ENCODE measurements at regions not wholly inside any gene's neighbourhood (a gene's known extent, or its start where the extent isn't known, plus 50 kb on each side); places are given as distances from the start of the nearest gene placed in this dataset.

- Histone ChIP-seq H3F3A (ENCODE audit: insufficient read depth) (no peaks in the 10 kb centered on the region), H3K79me2 (ENCODE audit: insufficient read depth) (no peaks in the 10 kb centered on the region), H3K27ac (no peak overlapping the region), H2AFZ (no peak overlapping the region), H3K4me2 (ENCODE audit: unreplicated experiment) (no peak overlapping the region), H3K9me2 (ENCODE audit: insufficient read depth) (no peaks in the 10 kb centered on the region), H4K20me1 (ENCODE audit: insufficient read depth) (no peaks in the 10 kb centered on the region), H3K4me3 (no peak overlapping the region), H3K36me3 (ENCODE audit: low read depth) (no peaks in the 10 kb centered on the region), H3K4me1 (ENCODE audit: insufficient read depth) (no peaks in the 10 kb centered on the region), H3K27me3 (replicated peaks; ENCODE audit: insufficient read depth) (no peaks in the 10 kb centered on the region), H3K9me3 (ENCODE audit: low read depth) (no peaks in the 10 kb centered on the region), H3K9ac (no peak overlapping the region)
- TF ChIP-seq EZH2phosphoT487 (IDR thresholded peaks at IDR 0.05; ENCODE audit: insufficient read depth, low read depth) (no peak), EZH2 (IDR thresholded peaks at IDR 0.05; ENCODE audit: insufficient read depth, poor library complexity, severe bottlenecking) (no peak)
- DNase-seq = no peak
- in situ Hi-C loops (cut with MboI) = no loop called here
- 9 to 13% methylated on average over 3 of the region's 3 CpGs for WGBS, 2 experiments (ENCODE audit: low coverage in 1 of 2, low lambda C conversion rate in 2 of 2, missing lambda C conversion rate in 2 of 2)
Measured at GRCh38 chr4:164467493-164467892, 286.4 kb upstream of the SMIM31 start.

- H3F3A ChIP-seq (ENCODE audit: insufficient read depth) = no peaks in the 10 kb centered on the region
Measured at GRCh38 chr4:164481306-164482091, 272.4 kb upstream of the SMIM31 start.

GRCh38 chr4:164482092-164482404, 271.9 kb upstream of the SMIM31 start:
- H3K27me3 ChIP-seq (replicated peaks; ENCODE audit: insufficient read depth) = no peaks in the 10 kb centered on the region

More at GRCh38 chr4:164481306-164482091, 272.4 kb upstream of the SMIM31 start:
- Histone ChIP-seq H4K20me1 (ENCODE audit: insufficient read depth) (no peaks in the 10 kb centered on the region), H3K9me2 (ENCODE audit: insufficient read depth) (no peaks in the 10 kb centered on the region), H3K9ac (no peak overlapping the region), H3K27ac (no peak overlapping the region), H3K4me2 (ENCODE audit: unreplicated experiment) (no peak overlapping the region), H3K9me3 (ENCODE audit: low read depth) (no peaks in the 10 kb centered on the region), H3K79me2 (ENCODE audit: insufficient read depth) (no peaks in the 10 kb centered on the region), H3K36me3 (ENCODE audit: low read depth) (no peaks in the 10 kb centered on the region), H3K4me3 (no peak overlapping the region), H2AFZ (no peak overlapping the region), H3K27me3 (replicated peaks; ENCODE audit: insufficient read depth) (no peaks in the 10 kb centered on the region), H3K4me1 (ENCODE audit: insufficient read depth) (no peaks in the 10 kb centered on the region)
- WGBS, 2 experiments (ENCODE audit: low coverage in 1 of 2, low lambda C conversion rate in 2 of 2, missing lambda C conversion rate in 2 of 2) = 20 to 22% methylated on average over 4 of the region's 4 CpGs
- DNase-seq = no peak
- TF ChIP-seq EZH2 (IDR thresholded peaks at IDR 0.05; ENCODE audit: insufficient read depth, poor library complexity, severe bottlenecking) = no peak
- no peak for TF ChIP-seq EZH2phosphoT487 (IDR thresholded peaks at IDR 0.05; ENCODE audit: insufficient read depth, low read depth)
- in situ Hi-C loops (cut with MboI) = no loop called here

GRCh38 chr4:164482758-164483157, 271.2 kb upstream of the SMIM31 start:
- Histone ChIP-seq H3K9me2 (ENCODE audit: insufficient read depth) (no peaks in the 10 kb centered on the region), H3K36me3 (ENCODE audit: low read depth) (no peaks in the 10 kb centered on the region), H3K9me3 (ENCODE audit: low read depth) (no peaks in the 10 kb centered on the region), H3K4me2 (ENCODE audit: unreplicated experiment) (no peak overlapping the region), H3K4me1 (ENCODE audit: insufficient read depth) (no peaks in the 10 kb centered on the region), H3K4me3 (no peak overlapping the region), H3K79me2 (ENCODE audit: insufficient read depth) (no peaks in the 10 kb centered on the region), H3K9ac (no peak overlapping the region), H3K27me3 (replicated peaks; ENCODE audit: insufficient read depth) (no peaks in the 10 kb centered on the region), H3K27ac (no peak overlapping the region), H2AFZ (no peak overlapping the region), H3F3A (ENCODE audit: insufficient read depth) (no peaks in the 10 kb centered on the region), H4K20me1 (ENCODE audit: insufficient read depth) (no peaks in the 10 kb centered on the region)
- DNase-seq = no peak
- in situ Hi-C loops (cut with MboI) = no loop called here
- TF ChIP-seq EZH2phosphoT487 (IDR thresholded peaks at IDR 0.05; ENCODE audit: insufficient read depth, low read depth) (no peak), EZH2 (IDR thresholded peaks at IDR 0.05; ENCODE audit: insufficient read depth, poor library complexity, severe bottlenecking) (no peak)

More at GRCh38 chr4:164482092-164482404, 271.9 kb upstream of the SMIM31 start:
- 33 to 38% methylated on average over 4 of the region's 4 CpGs for WGBS, 2 experiments (ENCODE audit: low coverage in 1 of 2, low lambda C conversion rate in 2 of 2, missing lambda C conversion rate in 2 of 2)
- Histone ChIP-seq H3K79me2 (ENCODE audit: insufficient read depth) (no peaks in the 10 kb centered on the region), H3F3A (ENCODE audit: insufficient read depth) (no peaks in the 10 kb centered on the region), H3K4me2 (ENCODE audit: unreplicated experiment) (no peak overlapping the region), H3K4me1 (ENCODE audit: insufficient read depth) (no peaks in the 10 kb centered on the region), H3K9ac (no peak overlapping the region), H2AFZ (no peak overlapping the region), H4K20me1 (ENCODE audit: insufficient read depth) (no peaks in the 10 kb centered on the region), H3K9me2 (ENCODE audit: insufficient read depth) (no peaks in the 10 kb centered on the region), H3K9me3 (ENCODE audit: low read depth) (no peaks in the 10 kb centered on the region), H3K4me3 (no peak overlapping the region), H3K36me3 (ENCODE audit: low read depth) (no peaks in the 10 kb centered on the region), H3K27ac (no peak overlapping the region)
- in situ Hi-C loops (cut with MboI) = no loop called here
- no peak for TF ChIP-seq EZH2phosphoT487 (IDR thresholded peaks at IDR 0.05; ENCODE audit: insufficient read depth, low read depth)
- no peak for TF ChIP-seq EZH2 (IDR thresholded peaks at IDR 0.05; ENCODE audit: insufficient read depth, poor library complexity, severe bottlenecking)
- DNase-seq = no peak

Measured in GM23248 (cell line).